Common myeloid progenitor, CD34-positive (primary cell): ENCODE measurements at regions not wholly inside any gene's neighbourhood (a gene's known extent, or its start where the extent isn't known, plus 50 kb on each side); places are given as distances from the start of the nearest gene placed in this dataset.

Experiments used
- CTCF ChIA-PET: fragments of 350-600 bp; sonication (Branson Sonifier 250); formaldehyde crosslinking; loops from one replicate; lab custom pipeline; 2021; ENCODE audit warnings: antibody characterized with exemption; lab: Charles Lee
- POLR2A ChIA-PET: fragments of 350-600 bp; sonication (Branson Sonifier 250); formaldehyde crosslinking; loops from one replicate; lab custom pipeline; 2021; ENCODE audit warnings: antibody characterized with exemption; lab: Charles Lee
- DNase-seq, 3 donors: peaks; one replicate each; pipeline versions ENCODE4 v3.0.0 to v3.0.0-alpha.2; 2013
- H3K27ac ChIP-seq, 2 experiments: 1 replicate in 1 of 2; 2 replicates in 1 of 2; pipeline ENCODE4 v1.7.0; 2013; ENCODE audit warnings: inconsistent platforms in 2 of 2, low read length in 2 of 2, mild to moderate bottlenecking in 2 of 2, low read depth in 1 of 2, moderate library complexity in 1 of 2; ENCODE audit not compliant: severe bottlenecking in 2 of 2, insufficient read depth in 1 of 2, poor library complexity in 1 of 2
- H3K27me3 ChIP-seq, 5 experiments: replicated peaks in 2 of 5; 1 replicate in 3 of 5; 2 replicates in 2 of 5; pipeline versions ENCODE4 v1.6.1 to v1.7.0; 2013; ENCODE audit warnings: low read length in 4 of 5, mild to moderate bottlenecking in 2 of 5, moderate library complexity in 2 of 5, inconsistent platforms in 1 of 5; ENCODE audit not compliant: insufficient read depth in 5 of 5, control insufficient read depth in 4 of 5
- H3K36me3 ChIP-seq, 4 experiments: 1 replicate in 2 of 4; 2 replicates in 2 of 4; pipeline versions ENCODE4 v1.6.1 to v1.7.0; 2013; ENCODE audit warnings: low read length in 3 of 4, control low read depth in 1 of 4, mild to moderate bottlenecking in 1 of 4; ENCODE audit not compliant: control insufficient read depth in 4 of 4, insufficient read depth in 4 of 4
- H3K4me1 ChIP-seq, 4 experiments: 1 replicate in 3 of 4; 2 replicates in 1 of 4; pipeline versions ENCODE4 v1.6.1 to v1.7.1; 2013; ENCODE audit warnings: low read length in 3 of 4, mild to moderate bottlenecking in 3 of 4, control low read depth in 1 of 4, inconsistent platforms in 1 of 4, moderate library complexity in 1 of 4; ENCODE audit not compliant: control insufficient read depth in 4 of 4, insufficient read depth in 4 of 4; ENCODE audit errors: control extremely low read depth in 1 of 4
- H3K4me3 ChIP-seq, 7 experiments: 1 replicate in 4 of 7; 2 replicates in 3 of 7; pipeline versions ENCODE4 v1.5.1 to v1.7.0; 2013; ENCODE audit warnings: mild to moderate bottlenecking in 7 of 7, low read length in 6 of 7, moderate library complexity in 6 of 7, inconsistent platforms in 2 of 7, low read depth in 2 of 7, control low read depth in 1 of 7; ENCODE audit not compliant: insufficient read depth in 4 of 7, control insufficient read depth in 1 of 7; ENCODE audit errors: extremely low read depth in 1 of 7
- H3K9me3 ChIP-seq, 5 experiments: 1 replicate in 4 of 5; 2 replicates in 1 of 5; pipeline versions ENCODE4 v1.6.1 to v1.7.1; 2013; ENCODE audit warnings: low read length in 4 of 5, mild to moderate bottlenecking in 2 of 5, inconsistent platforms in 1 of 5, low read depth in 1 of 5, moderate library complexity in 1 of 5; ENCODE audit not compliant: control insufficient read depth in 4 of 5, insufficient read depth in 2 of 5; ENCODE audit errors: control extremely low read depth in 1 of 5
- WGBS: methylation state at CpG from one replicate; pipeline ENCODE4 v1.1.5; 2013; ENCODE audit not compliant: insufficient coverage; 5-methylcytosine and 5-hydroxymethylcytosine counted together

DNA sequence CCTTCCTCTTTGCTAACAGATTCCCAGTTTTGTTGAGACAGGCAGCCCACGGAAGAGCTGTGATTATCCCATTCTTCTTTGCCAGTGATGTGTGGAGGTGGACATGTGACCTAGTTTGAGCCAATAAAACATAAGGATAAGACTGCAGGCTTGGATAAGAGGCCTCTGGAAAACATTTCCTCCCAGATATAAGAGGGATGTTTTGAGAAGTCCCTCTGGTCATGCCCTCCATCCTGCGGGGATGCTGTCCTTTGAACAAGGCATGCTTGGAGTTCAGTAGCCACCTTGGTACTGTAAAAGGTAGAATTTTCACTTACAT, 155.7 kb downstream of the TM2D1 start:
- H3K4me3 ChIP-seq = no peak overlapping the region
- no peaks in the 10 kb centered on the region for H3K4me1 ChIP-seq
- ChIA-PET POLR2A (no interaction called here), CTCF (interaction anchor here (1.1 kb wide), 1 partner anchor 17 kb away, joined by 3 read pairs; no protein-coding TSS in a partner anchor)
- WGBS = no CpG with 5 or more reads among the region's 2 CpGs
- H3K27me3 ChIP-seq = no peaks in the 10 kb centered on the region
- no peak overlapping the region for H3K27ac ChIP-seq
- H3K9me3 ChIP-seq = peaks cover 0 to 22% (median 16%) of the 10 kb centered on the region in 5 experiments
- no peaks in the 10 kb centered on the region for H3K36me3 ChIP-seq
- DNase-seq = no peak

DNA sequence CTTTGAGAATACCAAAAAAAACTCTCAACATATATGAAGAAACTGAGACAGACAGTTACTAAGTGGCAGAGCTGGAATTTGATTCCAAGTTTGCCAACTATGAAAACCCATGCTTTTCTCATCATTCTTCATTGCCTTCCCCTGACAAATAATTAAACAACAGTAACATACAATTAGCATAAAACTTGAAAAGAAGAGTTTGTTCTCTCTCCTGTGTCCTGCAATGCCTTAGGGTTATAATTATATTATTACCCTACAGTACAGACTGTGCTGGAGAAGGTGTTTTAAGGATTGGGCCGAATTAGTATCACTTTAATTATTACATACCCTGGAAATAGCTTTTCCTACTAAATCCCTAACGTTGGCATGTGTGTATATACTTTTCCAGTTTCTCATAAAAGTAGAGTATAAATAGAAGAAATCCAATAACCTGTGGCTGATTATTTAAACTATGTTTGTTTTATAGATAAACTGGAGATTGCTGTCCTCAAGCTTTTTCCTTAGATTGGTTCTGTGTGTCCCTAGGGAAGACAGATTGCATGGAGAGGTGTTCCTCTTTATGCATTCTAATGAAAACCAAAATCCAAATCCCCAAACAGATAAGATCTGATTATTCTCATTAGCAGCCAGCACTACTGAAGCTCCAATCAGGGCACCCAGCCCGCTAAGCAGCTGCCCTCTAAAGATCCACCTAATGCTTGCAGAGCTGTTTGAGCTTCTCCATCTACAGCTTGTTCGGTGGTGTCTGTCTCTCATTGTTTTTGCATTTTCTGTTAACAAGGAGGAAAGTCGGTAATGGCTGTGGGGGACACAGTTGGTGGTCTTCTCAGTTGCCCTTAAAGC, 156.3 kb downstream of the TM2D1 start:
- Histone ChIP-seq H3K4me1 (no peaks in the 10 kb centered on the region), H3K27ac (no peak overlapping the region), H3K4me3 (no peak overlapping the region), H3K9me3 (peaks cover 0 to 22% (median 16%) of the 10 kb centered on the region in 5 experiments), H3K36me3 (no peaks in the 10 kb centered on the region), H3K27me3 (no peaks in the 10 kb centered on the region)
- POLR2A ChIA-PET = no interaction called here
- DNase-seq = no peak
- CTCF ChIA-PET = interaction anchor here (1.1 to 3.2 kb wide), 2 partner anchors 17 to 20 kb away, joined by 3 to 8 read pairs; no protein-coding TSS in a partner anchor
- WGBS = 100% methylated on average over 2 of the region's 5 CpGs

DNA sequence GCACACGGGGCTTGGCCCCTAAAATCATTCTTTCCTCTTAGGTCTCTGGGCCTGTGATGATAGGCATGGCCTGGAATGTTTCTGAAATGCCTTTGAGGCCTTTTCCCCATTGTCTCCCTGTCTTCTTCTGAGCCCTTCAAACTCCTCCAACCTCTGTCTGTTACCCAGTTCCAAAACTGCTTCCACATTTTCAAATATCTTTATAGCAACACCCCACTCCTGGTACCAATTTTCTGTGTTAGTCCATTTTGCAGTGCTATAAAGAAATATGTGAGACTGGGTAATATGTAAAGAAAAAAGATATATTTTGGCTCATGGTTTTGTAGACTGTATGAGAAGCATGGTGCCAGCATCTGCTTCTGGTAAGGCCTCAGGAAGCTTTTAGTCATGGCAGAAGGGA, 158.8 kb downstream of the TM2D1 start:
- no peaks in the 10 kb centered on the region for H3K36me3 ChIP-seq
- no peak overlapping the region for H3K27ac ChIP-seq
- H3K4me3 ChIP-seq = no peak overlapping the region
- H3K9me3 ChIP-seq = peaks cover 0 to 22% (median 16%) of the 10 kb centered on the region in 5 experiments
- POLR2A ChIA-PET = no interaction called here
- H3K4me1 ChIP-seq = no peaks in the 10 kb centered on the region
- DNase-seq = no peak
- WGBS = 100% methylated on average over 1 of the region's 1 CpG
- CTCF ChIA-PET = interaction anchor here (3.2 kb wide), 1 partner anchor 23 kb away, joined by 8 read pairs; no protein-coding TSS in a partner anchor
- H3K27me3 ChIP-seq = peaks cover 0 to 3% (median 0%) of the 10 kb centered on the region in 5 experiments

DNA sequence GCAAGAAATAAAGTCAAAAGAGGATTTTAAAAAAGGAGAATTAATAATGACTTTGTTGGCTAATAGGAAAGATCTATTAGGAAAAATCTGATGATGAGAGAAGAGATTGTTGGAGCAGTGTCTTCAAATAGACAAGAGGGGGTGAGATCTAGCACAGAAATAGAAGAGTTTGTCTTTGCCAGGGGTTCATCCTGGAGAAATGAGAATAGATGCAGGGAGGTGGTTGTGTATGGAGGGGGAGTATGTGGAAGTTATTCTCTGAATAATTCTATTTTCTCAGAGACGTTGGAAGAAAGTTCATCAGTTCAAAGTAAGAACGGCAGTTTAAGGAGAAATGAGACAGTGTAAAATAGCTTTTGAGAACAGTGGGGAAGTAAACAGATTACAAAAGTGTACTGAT, 161.3 kb downstream of the TM2D1 start:
- ChIA-PET CTCF (no interaction called here), POLR2A (no interaction called here)
- Histone ChIP-seq H3K4me1 (no peaks in the 10 kb centered on the region), H3K27ac (no peak overlapping the region), H3K27me3 (peaks cover 0 to 3% (median 0%) of the 10 kb centered on the region in 5 experiments), H3K4me3 (no peak overlapping the region), H3K36me3 (no peaks in the 10 kb centered on the region), H3K9me3 (peaks cover 0 to 22% (median 16%) of the 10 kb centered on the region in 5 experiments)
- 100% methylated on average over 2 of the region's 2 CpGs for WGBS
- DNase-seq = no peak

DNA sequence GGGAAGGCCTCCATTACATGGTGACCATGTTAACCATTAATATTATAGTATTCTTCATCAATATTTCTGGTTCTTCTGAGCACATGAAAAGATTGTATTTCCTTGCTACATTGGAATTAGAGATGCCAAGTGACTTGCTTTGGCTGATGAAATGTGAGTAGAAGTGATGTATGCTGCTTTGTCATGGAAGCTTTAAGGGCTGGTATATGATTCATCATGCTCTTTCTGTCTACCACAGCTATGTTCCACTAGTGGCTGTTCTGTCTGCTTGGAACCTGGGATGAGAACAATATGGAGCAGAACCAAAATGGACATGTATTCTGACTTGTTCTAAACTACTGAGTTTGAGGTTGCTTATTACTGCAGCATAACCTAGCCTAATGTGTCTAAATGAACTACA, 163.3 kb downstream of the TM2D1 start:
- no peak overlapping the region for H3K4me3 ChIP-seq
- ChIA-PET POLR2A (no interaction called here), CTCF (no interaction called here)
- H3K27ac ChIP-seq = no peak overlapping the region
- no peaks in the 10 kb centered on the region for H3K36me3 ChIP-seq
- peaks cover 0 to 20% (median 15%) of the 10 kb centered on the region in 5 experiments for H3K9me3 ChIP-seq
- H3K27me3 ChIP-seq = peaks cover 0 to 3% (median 0%) of the 10 kb centered on the region in 5 experiments
- DNase-seq = no peak
- no peaks in the 10 kb centered on the region for H3K4me1 ChIP-seq

DNA sequence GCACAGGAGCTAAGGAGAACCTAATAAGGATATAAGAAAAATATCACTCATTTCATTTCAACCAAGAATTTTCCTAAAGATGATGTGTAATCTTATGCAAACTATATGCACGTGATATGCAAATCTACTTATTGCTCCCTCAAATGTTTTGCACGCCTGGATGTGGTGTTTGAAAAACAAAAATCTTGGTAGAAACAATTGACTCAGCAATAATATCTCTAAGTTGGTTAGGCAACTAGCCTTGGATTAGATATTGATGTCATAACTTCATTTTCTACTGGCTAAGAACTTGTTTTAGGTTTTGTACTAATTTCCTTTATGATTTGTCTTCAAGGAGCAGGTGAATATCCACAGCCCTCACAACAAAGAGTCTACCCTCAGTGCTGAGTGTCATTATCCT, 164.6 kb downstream of the TM2D1 start:
- Histone ChIP-seq H3K36me3 (no peaks in the 10 kb centered on the region), H3K27me3 (peaks cover 0 to 3% (median 0%) of the 10 kb centered on the region in 5 experiments), H3K4me1 (no peaks in the 10 kb centered on the region), H3K9me3 (peaks cover 3 to 14% (median 7%) of the 10 kb centered on the region in 5 experiments), H3K27ac (no peak overlapping the region), H3K4me3 (no peak overlapping the region)
- no peak for DNase-seq
- WGBS = no CpG with 5 or more reads among the region's 2 CpGs
- CTCF ChIA-PET = no interaction called here
- POLR2A ChIA-PET = no interaction called here

DNA sequence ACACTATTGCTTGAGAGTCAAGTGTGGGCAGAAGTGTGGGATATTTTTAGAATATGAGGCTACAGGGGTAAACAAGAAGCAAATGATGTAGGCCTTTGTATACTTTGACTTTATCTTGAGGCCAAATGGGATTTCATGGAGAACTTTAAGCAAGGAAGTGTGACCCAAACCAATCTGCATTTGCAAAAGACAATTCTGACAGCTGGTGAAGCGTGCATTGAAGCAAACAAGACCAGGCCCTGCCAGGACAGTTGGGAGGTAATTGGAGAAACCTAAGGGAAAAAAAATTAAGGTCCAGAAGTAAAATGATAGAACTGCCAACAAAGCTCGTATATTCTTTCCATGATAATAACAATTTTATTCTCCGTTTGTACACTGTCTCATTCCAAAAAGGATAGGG, 168.3 kb downstream of the TM2D1 start:
- CTCF ChIA-PET = interaction anchor here (0.7 kb wide), 1 partner anchor 32 kb away, joined by 3 read pairs; no protein-coding TSS in a partner anchor
- H3K36me3 ChIP-seq = no peaks in the 10 kb centered on the region
- H3K27ac ChIP-seq = no peak overlapping the region
- no peak for DNase-seq
- POLR2A ChIA-PET = no interaction called here
- 100% methylated on average over 1 of the region's 3 CpGs for WGBS
- H3K4me1 ChIP-seq = no peaks in the 10 kb centered on the region
- H3K27me3 ChIP-seq = no peaks in the 10 kb centered on the region
- H3K4me3 ChIP-seq = no peak overlapping the region
- peaks cover 0 to 7% (median 5%) of the 10 kb centered on the region in 5 experiments for H3K9me3 ChIP-seq
